ENCODE measurements at regions not wholly inside any gene's neighbourhood (a gene's known extent, or its start where the extent isn't known, plus 50 kb on each side); places are given as distances from the start of the nearest gene placed in this dataset.

GRCh38 chr14:98853063-98853729 lies 418.8 kb downstream of the BCL11B start:
- TF ChIP-seq, protein P1, sequence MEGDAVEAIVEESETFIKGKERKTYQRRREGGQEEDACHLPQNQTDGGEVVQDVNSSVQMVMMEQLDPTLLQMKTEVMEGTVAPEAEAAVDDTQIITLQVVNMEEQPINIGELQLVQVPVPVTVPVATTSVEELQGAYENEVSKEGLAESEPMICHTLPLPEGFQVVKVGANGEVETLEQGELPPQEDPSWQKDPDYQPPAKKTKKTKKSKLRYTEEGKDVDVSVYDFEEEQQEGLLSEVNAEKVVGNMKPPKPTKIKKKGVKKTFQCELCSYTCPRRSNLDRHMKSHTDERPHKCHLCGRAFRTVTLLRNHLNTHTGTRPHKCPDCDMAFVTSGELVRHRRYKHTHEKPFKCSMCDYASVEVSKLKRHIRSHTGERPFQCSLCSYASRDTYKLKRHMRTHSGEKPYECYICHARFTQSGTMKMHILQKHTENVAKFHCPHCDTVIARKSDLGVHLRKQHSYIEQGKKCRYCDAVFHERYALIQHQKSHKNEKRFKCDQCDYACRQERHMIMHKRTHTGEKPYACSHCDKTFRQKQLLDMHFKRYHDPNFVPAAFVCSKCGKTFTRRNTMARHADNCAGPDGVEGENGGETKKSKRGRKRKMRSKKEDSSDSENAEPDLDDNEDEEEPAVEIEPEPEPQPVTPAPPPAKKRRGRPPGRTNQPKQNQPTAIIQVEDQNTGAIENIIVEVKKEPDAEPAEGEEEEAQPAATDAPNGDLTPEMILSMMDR (IDR thresholded peaks at IDR 0.05; ENCODE audit: control insufficient read depth, extremely low read depth, insufficient read depth): no peak
- no peak for DNase-seq (ENCODE audit: low read depth)
- H3K4me3 ChIP-seq (ENCODE audit: low read depth, low read length): no peak overlapping the region

DNA sequence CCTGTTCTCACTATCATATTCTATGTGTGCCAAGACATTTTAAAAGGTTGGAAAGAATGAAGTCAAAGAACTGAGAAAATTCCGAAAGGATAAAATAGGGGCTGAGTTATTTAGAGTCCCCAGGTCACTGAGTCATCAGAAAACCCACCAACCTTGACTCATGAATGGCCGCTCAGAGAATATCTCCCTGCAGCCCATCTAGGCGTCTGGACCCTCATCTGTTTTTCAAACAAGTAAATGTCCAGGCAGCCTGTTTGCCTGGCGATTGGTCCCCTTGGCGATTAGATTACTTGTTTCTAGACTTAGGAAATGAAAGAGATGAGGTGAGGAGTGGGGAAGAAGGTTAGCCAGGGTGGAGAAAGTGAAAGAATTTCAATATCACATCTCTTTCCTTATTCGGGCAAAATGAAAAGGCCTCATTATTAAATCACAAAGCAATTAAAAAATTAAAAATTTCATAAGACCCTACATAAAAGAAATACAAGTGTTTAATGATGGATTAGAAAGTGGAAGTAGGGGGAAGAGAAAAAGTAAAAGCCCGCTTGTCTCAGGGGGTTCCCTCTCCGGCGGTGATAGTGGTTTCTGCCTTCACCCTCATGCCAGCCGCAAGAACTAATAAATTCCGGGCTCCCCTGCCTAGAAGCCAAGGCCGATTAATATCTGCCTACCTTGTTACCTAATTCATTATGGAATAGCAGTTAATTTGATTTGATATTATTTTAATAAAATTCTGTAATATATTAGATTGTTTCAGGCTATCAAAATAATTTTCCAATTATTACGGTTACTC lies 415.9 kb downstream of the BCL11B start:
- TF ChIP-seq, protein P1 (IDR thresholded peaks at IDR 0.05; ENCODE audit: control insufficient read depth, extremely low read depth, insufficient read depth): no peak
- DNase-seq (ENCODE audit: low read depth): no peak
- no peak overlapping the region for H3K4me3 ChIP-seq (ENCODE audit: low read depth, low read length)

DNA sequence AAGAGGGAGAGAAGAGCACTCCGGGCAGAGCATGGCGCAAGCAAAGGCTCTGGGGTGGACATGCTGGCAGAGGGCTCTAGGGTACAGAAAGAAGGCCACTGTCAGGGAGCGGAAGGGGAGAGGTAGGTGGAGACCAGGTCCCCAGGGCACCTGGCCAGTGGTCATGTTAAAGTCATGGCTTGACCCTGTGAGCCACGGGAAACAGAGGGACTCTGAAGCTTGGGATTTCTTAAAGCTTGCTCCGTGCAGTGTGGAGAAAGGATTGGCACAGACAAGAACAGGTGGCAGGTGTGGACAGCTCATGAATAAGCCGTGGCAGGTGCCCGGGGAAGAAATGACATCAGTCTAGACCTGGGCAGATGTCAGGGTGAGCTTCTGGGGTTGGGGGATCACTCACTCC lies 413.8 kb downstream of the BCL11B start:
- DNase-seq (ENCODE audit: low read depth): no peak
- H3K4me3 ChIP-seq (ENCODE audit: low read depth, low read length): no peak overlapping the region
- TF ChIP-seq, protein P1 (IDR thresholded peaks at IDR 0.05; ENCODE audit: control insufficient read depth, extremely low read depth, insufficient read depth): no peak

GRCh38 chr14:98858561-98858960 lies 413.4 kb downstream of the BCL11B start:
- H3K4me3 ChIP-seq (ENCODE audit: low read depth, low read length): no peak overlapping the region
- no peak for DNase-seq (ENCODE audit: low read depth)

GRCh38 chr14:98859301-98859700 lies 412.7 kb downstream of the BCL11B start:
- DNase-seq (ENCODE audit: low read depth): no peak
- TF ChIP-seq, protein P1 (IDR thresholded peaks at IDR 0.05; ENCODE audit: control insufficient read depth, extremely low read depth, insufficient read depth): no peak
- H3K4me3 ChIP-seq (ENCODE audit: low read depth, low read length): no peak overlapping the region

More at GRCh38 chr14:98858561-98858960, 413.4 kb downstream of the BCL11B start:
- TF ChIP-seq, protein P1 (IDR thresholded peaks at IDR 0.05; ENCODE audit: control insufficient read depth, extremely low read depth, insufficient read depth): no peak

GRCh38 chr14:98864211-98864610 lies 407.8 kb downstream of the BCL11B start:
- DNase-seq (ENCODE audit: low read depth): no peak
- TF ChIP-seq, protein P1 (IDR thresholded peaks at IDR 0.05; ENCODE audit: control insufficient read depth, extremely low read depth, insufficient read depth): no peak
- H3K4me3 ChIP-seq (ENCODE audit: low read depth, low read length): no peak overlapping the region

Measured in LNCaP clone FGC (cell line).